ENCODE measurements at regions not wholly inside any gene's neighbourhood (a gene's known extent, or its start where the extent isn't known, plus 50 kb on each side); places are given as distances from the start of the nearest gene placed in this dataset.

DNA sequence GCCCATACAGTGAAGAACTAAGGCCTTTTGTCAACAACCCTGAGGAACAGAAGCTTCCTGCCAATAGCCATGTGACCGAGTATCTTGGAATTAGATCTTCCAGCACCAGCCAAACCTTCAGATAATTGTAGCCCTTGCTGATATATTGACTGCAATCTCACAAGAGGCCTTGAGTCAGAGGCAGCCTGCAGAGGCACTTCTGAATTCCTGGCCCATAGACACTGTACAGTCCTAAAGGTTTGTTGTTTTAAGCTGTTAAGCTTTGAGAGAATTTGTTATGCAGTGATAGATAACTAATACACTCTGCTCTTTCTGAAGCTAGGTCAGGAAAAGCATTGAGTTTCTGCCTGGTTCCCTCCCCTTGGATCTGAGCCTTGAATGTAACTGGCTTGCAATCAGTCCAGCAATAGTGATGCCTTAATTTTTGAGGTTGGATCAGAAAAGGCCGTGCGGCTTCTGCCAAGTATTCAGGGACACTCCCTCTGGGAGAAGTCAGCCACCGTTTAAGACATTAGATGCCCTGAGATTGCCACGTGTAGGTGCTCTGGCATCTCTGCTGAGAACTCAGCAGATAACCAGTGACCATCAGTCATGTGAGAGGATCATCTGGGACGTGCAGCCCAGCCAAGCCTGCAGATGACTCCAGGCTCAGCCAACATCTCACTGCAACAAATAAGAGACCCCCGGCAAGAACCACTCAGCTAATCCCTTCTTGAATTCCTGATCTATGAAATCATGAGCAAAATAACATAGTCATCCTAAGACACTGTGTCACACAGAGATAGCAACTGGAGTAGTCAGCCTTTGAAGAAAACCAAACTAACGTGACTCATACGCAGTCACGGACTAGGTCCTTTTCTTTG, 126.8 kb upstream of the STC2 start:
- no peak overlapping the region for H3K4me2 ChIP-seq (ENCODE audit: insufficient read depth in 1 of 2, low read depth in 2 of 2, low read length in 2 of 2)
- no peak for FAIRE-seq
- TF ChIP-seq CREB1 (IDR thresholded peaks at IDR 0.05), result no peak
- no peak for TF ChIP-seq TEAD4 (IDR thresholded peaks at IDR 0.05; ENCODE audit: low read depth, low read length)
- no peak for TF ChIP-seq TBP (IDR thresholded peaks at IDR 0.05; ENCODE audit: low read depth, low read length)
- TF ChIP-seq, protein P1, sequence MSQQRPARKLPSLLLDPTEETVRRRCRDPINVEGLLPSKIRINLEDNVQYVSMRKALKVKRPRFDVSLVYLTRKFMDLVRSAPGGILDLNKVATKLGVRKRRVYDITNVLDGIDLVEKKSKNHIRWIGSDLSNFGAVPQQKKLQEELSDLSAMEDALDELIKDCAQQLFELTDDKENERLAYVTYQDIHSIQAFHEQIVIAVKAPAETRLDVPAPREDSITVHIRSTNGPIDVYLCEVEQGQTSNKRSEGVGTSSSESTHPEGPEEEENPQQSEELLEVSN (IDR thresholded peaks at IDR 0.05), result no peak
- TF ChIP-seq, protein P2, sequence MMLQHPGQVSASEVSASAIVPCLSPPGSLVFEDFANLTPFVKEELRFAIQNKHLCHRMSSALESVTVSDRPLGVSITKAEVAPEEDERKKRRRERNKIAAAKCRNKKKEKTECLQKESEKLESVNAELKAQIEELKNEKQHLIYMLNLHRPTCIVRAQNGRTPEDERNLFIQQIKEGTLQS (IDR thresholded peaks at IDR 0.05; ENCODE audit: insufficient read depth, low read depth, low read length), result no peak
- TF ChIP-seq ZNF274 (IDR thresholded peaks at IDR 0.05; ENCODE audit: borderline replicate concordance, extremely low read depth, low read length), result no peak
- TF ChIP-seq POLR2A (IDR thresholded peaks at IDR 0.05; ENCODE audit: control extremely low read depth in 1 of 2, low read depth in 2 of 2, low read length in 2 of 2), result no peak
- no peak for TF ChIP-seq SP4 (IDR thresholded peaks at IDR 0.05; ENCODE audit: low read length)
- no peak for TF ChIP-seq SP1 (IDR thresholded peaks at IDR 0.05; ENCODE audit: low read depth, low read length)

More for the DNA sequence above, 126.8 kb upstream of the STC2 start:
- Histone ChIP-seq H2BK20ac (ENCODE audit: low read length) (no peak overlapping the region), H3K79me2 (ENCODE audit: control insufficient read depth in 1 of 2, insufficient read depth in 2 of 2, low read length in 2 of 2) (no peaks in the 10 kb centered on the region), H4K20me1 (replicated peaks in 1 of 2; ENCODE audit: control insufficient read depth in 1 of 2, insufficient read depth in 2 of 2, low read length in 2 of 2) (no peaks in the 10 kb centered on the region), H4K5ac (ENCODE audit: insufficient read length, low read depth, low read length) (no peak overlapping the region), H3K4me3 (ENCODE audit: extremely low read depth in 1 of 4, insufficient read depth in 2 of 4, low read depth in 3 of 4, low read length in 4 of 4) (no peak overlapping the region), H3K27me3 (replicated peaks in 1 of 4; ENCODE audit: control insufficient read depth in 3 of 4, extremely low read depth in 1 of 4, insufficient read depth in 3 of 4, low read length in 3 of 4) (no peaks in the 10 kb centered on the region), H3K18ac (ENCODE audit: extremely low read depth, low read length) (no peak overlapping the region), H4K91ac (replicated peaks; ENCODE audit: insufficient read length, low read length) (no peak overlapping the region), H3K23ac (ENCODE audit: insufficient read length) (no peak overlapping the region), H3K36me3 (ENCODE audit: control insufficient read depth in 2 of 4, insufficient read depth in 4 of 4, low read length in 3 of 4) (no peaks in the 10 kb centered on the region), H3K4ac (replicated peaks; ENCODE audit: insufficient read length, low read depth, low read length) (no peak overlapping the region), H3K9ac (replicated peaks in 1 of 4; ENCODE audit: extremely low read depth in 1 of 4, low read depth in 3 of 4, low read length in 3 of 4) (no peak overlapping the region), H3K14ac (ENCODE audit: insufficient read length) (no peak overlapping the region), H2AFZ (ENCODE audit: low read length) (no peak overlapping the region), H3K9me3 (ENCODE audit: insufficient read depth in 2 of 2, low read depth in 1 of 2, low read length in 1 of 2) (peaks cover 0 to 4% of the 10 kb centered on the region in 2 experiments; a peak in 1 of 4 replicates), H3K79me1 (ENCODE audit: low read depth, low read length) (no peaks in the 10 kb centered on the region), H4K8ac (ENCODE audit: extremely low read depth, insufficient read depth, low read length) (no peak overlapping the region), H2BK15ac (ENCODE audit: low read length) (no peak overlapping the region), H3K23me2 (ENCODE audit: low read depth, low read length) (no peaks in the 10 kb centered on the region), H2BK12ac (ENCODE audit: low read depth, low read length) (no peak overlapping the region), H3K27ac (ENCODE audit: low read depth, low read length) (no peak overlapping the region), H2BK120ac (replicated peaks; ENCODE audit: low read depth, low read length) (no peak overlapping the region), H3K56ac (replicated peaks; ENCODE audit: insufficient read length, low read depth, low read length) (no peak overlapping the region), H2BK5ac (ENCODE audit: low read depth, low read length) (no peak overlapping the region), H2AK5ac (ENCODE audit: low read depth, low read length) (no peak overlapping the region), H3K4me1 (replicated peaks in 1 of 4; ENCODE audit: control insufficient read depth in 3 of 4, insufficient read depth in 4 of 4, low read length in 3 of 4) (no peaks in the 10 kb centered on the region)
- ChIA-PET POLR2A (ENCODE audit: partially characterized antibody) (interaction anchor here (1.0 kb wide), 1 partner anchor 18 kb away, joined by 3 read pairs; no protein-coding TSS in a partner anchor), CTCF (ENCODE audit: partially characterized antibody) (no interaction called here)
- DNase-seq (ENCODE audit: low read depth in 1 of 2, low spot score in 2 of 2), result no peak
- whole genome bisulfite sequencing, 2 experiments (ENCODE audit: extremely low coverage in 1 of 2, insufficient coverage in 1 of 2, insufficient read length in 1 of 2, insufficient replicate concordance in 2 of 2, low coverage in 1 of 2, low lambda C conversion rate in 2 of 2, missing lambda C conversion rate in 1 of 2), result 92% methylated on average over 10 of the region's 10 CpGs; no CpG with 5 or more reads in 1 of the 2 experiments

Measured in H1 (cell line).